ENCODE measurements at regions not wholly inside any gene's neighbourhood (a gene's known extent, or its start where the extent isn't known, plus 50 kb on each side); places are given as distances from the start of the nearest gene placed in this dataset.

GRCh38 chr3:74921676-74922075 lies 307.2 kb upstream of the CNTN3 start:
- Histone ChIP-seq H3K4me3 (replicated peaks in 1 of 3; ENCODE audit: insufficient read depth in 1 of 3, low read depth in 1 of 3, low read length in 3 of 3) (no peak overlapping the region), H3K9me1 (replicated peaks; ENCODE audit: control insufficient read depth, extremely low read depth, insufficient read depth, low read length) (no peaks in the 10 kb centered on the region), H3K27me3 (ENCODE audit: control insufficient read depth in 2 of 2, insufficient read depth in 2 of 2, low read length in 2 of 2) (no peaks in the 10 kb centered on the region), H4K20me1 (replicated peaks; ENCODE audit: control insufficient read depth, extremely low read depth, insufficient read depth, low read length) (no peaks in the 10 kb centered on the region), H3K9me3 (replicated peaks; ENCODE audit: control insufficient read depth, insufficient read depth, low read length) (peaks cover 5% of the 10 kb centered on the region), H3K36me3 (ENCODE audit: control insufficient read depth in 2 of 2, extremely low read depth in 1 of 2, insufficient read depth in 2 of 2, low read length in 2 of 2) (no peaks in the 10 kb centered on the region), H3K4me2 (ENCODE audit: insufficient read depth, low read length) (no peak overlapping the region), H3K4me1 (ENCODE audit: control insufficient read depth, extremely low read depth, insufficient read depth, low read length) (no peaks in the 10 kb centered on the region), H3K27ac (ENCODE audit: insufficient read depth, low read depth, low read length) (no peak overlapping the region), H3K79me2 (ENCODE audit: control insufficient read depth, insufficient read depth, low read length) (no peaks in the 10 kb centered on the region), H3K9ac (replicated peaks; ENCODE audit: extremely low read depth, insufficient read depth, low read length) (no peak overlapping the region), H2AFZ (ENCODE audit: low read depth, low read length) (no peak overlapping the region)
- DNase-seq (ENCODE audit: low read depth, low spot score) (no peak), FAIRE-seq (no peak)
- ChIA-PET CTCF (no interaction called here), POLR2A (no interaction called here)
- intact Hi-C loops (cut with micrococcal nuclease) (no loop called here), dilution Hi-C loops (cut with MboI; ENCODE audit: extremely low pct_ligation_motif_present, low sequenced_read_pairs) (no loop called here)
- BruUV-seq (replicated peaks): no TSS peak
- TF ChIP-seq EZH2 (IDR thresholded peaks at IDR 0.05; ENCODE audit: borderline replicate concordance, low read depth, low read length, severe bottlenecking) (no peak), MYC (IDR thresholded peaks at IDR 0.05; ENCODE audit: low read depth, low read length) (no peak), CTCF (IDR thresholded peaks at IDR 0.05; ENCODE audit: extremely low read depth in 1 of 2, insufficient read depth in 1 of 2, low read depth in 1 of 2, low read length in 2 of 2) (no peak), POLR2AphosphoS5 (IDR thresholded peaks at IDR 0.05; ENCODE audit: insufficient read depth, low read depth, low read length) (no peak), JUN (IDR thresholded peaks at IDR 0.05; ENCODE audit: borderline replicate concordance, insufficient read depth, insufficient read length, low read depth) (no peak), POLR2A (IDR thresholded peaks at IDR 0.05; ENCODE audit: low read depth, low read length) (no peak), MAX (IDR thresholded peaks at IDR 0.05; ENCODE audit: insufficient read depth, insufficient read length) (no peak), FOS (IDR thresholded peaks at IDR 0.05; ENCODE audit: borderline replicate concordance, insufficient read depth, low read length) (no peak), GATA2 (IDR thresholded peaks at IDR 0.05; ENCODE audit: insufficient read depth, insufficient read length, low read depth, low read length) (no peak)
